ENCODE measurements at regions not wholly inside any gene's neighbourhood (a gene's known extent, or its start where the extent isn't known, plus 50 kb on each side); places are given as distances from the start of the nearest gene placed in this dataset.
"Not testable (repeated sequence)": the region's sequence is repeated elsewhere in the genome, so short reads cannot be mapped to it uniquely, and the experiment has no call there.

GRCh38 chr11:25566298-25567200 lies 765.4 kb upstream of the ANO3 start:
- Histone ChIP-seq H3K27me3 (replicated peaks; ENCODE audit: insufficient read depth) (no peaks in the 10 kb centered on the region), H3K4me1 (replicated peaks) (no peaks in the 10 kb centered on the region), H3K27ac (no peak overlapping the region), H3K4me3 (no peak overlapping the region), H3K36me3 (no peaks in the 10 kb centered on the region), H3K9me3 (no peaks in the 10 kb centered on the region)
- WGBS: 47% methylated on average over 5 of the region's 5 CpGs
- DNase-seq (ENCODE audit: low spot score): no peak
- intact Hi-C loops (cut with DNase I): no loop called here
- TF ChIP-seq POLR2A (IDR thresholded peaks at IDR 0.05): no peak
- no peak for TF ChIP-seq CTCF (IDR thresholded peaks at IDR 0.05)
- TF ChIP-seq POLR2AphosphoS5 (IDR thresholded peaks at IDR 0.05): no peak

DNA sequence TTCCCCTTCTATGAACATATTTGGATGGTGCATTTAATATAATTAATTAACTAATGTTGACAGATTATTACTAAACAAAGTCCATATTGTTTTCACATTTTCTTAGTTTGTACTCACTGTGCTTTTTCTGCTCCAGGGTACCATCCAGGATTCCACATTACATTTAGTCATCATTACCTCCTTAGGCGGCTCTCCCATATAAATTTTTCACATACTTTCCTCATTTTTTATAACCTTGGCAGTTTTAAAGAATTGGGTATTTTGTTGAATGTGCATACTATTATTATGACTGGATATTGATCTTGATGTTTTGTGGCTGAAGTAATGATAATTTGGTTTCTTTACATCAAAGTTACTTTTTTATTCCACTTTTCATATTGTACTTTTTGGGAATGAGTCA lies 755.6 kb upstream of the ANO3 start:
- 87% methylated on average over 1 of the region's 1 CpG for WGBS
- H3K27me3 ChIP-seq (replicated peaks; ENCODE audit: insufficient read depth): no peaks in the 10 kb centered on the region
- no peaks in the 10 kb centered on the region for H3K36me3 ChIP-seq
- no peak for DNase-seq (ENCODE audit: low spot score)
- intact Hi-C loops (cut with DNase I): no loop called here
- H3K27ac ChIP-seq: no peak overlapping the region
- no peak overlapping the region for H3K4me3 ChIP-seq
- no peak for TF ChIP-seq CTCF (IDR thresholded peaks at IDR 0.05)
- TF ChIP-seq POLR2A (IDR thresholded peaks at IDR 0.05): no peak
- no peak for TF ChIP-seq POLR2AphosphoS5 (IDR thresholded peaks at IDR 0.05)
- no peaks in the 10 kb centered on the region for H3K9me3 ChIP-seq
- H3K4me1 ChIP-seq (replicated peaks): no peaks in the 10 kb centered on the region

DNA sequence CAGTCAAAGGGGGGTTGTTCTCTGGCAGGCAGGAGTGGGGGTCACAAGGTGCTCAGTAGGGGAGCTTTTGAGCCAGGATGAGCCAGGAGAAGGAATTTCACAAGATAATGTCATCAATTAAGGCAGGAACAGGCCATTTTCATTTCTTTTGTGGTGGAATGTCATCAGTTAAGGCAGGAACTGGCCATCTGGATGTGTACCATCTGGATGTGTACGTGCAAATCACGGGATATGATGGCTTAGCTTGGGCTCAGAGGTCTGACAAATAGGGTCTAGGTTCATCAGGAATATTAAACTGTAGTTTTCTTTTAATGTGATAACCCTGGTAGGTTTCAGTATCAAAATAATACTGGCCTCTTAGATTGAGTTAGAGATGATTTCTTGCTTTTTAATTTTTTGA lies 752.4 kb upstream of the ANO3 start:
- H3K4me3 ChIP-seq; H3K27me3 ChIP-seq (replicated peaks; ENCODE audit: insufficient read depth); H3K9me3 ChIP-seq; DNase-seq (ENCODE audit: low spot score); H3K4me1 ChIP-seq (replicated peaks); H3K36me3 ChIP-seq; H3K27ac ChIP-seq; intact Hi-C loops (cut with DNase I): not testable (repeated sequence)
- 40% methylated on average over 2 of the region's 2 CpGs for WGBS

GRCh38 chr11:25583596-25583995 lies 748.3 kb upstream of the ANO3 start:
- intact Hi-C loops (cut with DNase I): no loop called here
- no peak for DNase-seq (ENCODE audit: low spot score)
- Histone ChIP-seq H3K27me3 (replicated peaks; ENCODE audit: insufficient read depth) (no peaks in the 10 kb centered on the region), H3K27ac (no peak overlapping the region), H3K9me3 (no peaks in the 10 kb centered on the region), H3K4me1 (replicated peaks) (no peaks in the 10 kb centered on the region), H3K4me3 (no peak overlapping the region), H3K36me3 (no peaks in the 10 kb centered on the region)
- 19% methylated on average over 3 of the region's 3 CpGs for WGBS
- TF ChIP-seq CTCF (IDR thresholded peaks at IDR 0.05) (no peak), POLR2AphosphoS5 (IDR thresholded peaks at IDR 0.05) (no peak), POLR2A (IDR thresholded peaks at IDR 0.05) (no peak)

- no peaks in the 10 kb centered on the region for H3K9me3 ChIP-seq
- no peaks in the 10 kb centered on the region for H3K36me3 ChIP-seq
- no peaks in the 10 kb centered on the region for H3K4me1 ChIP-seq (replicated peaks)
- intact Hi-C loops (cut with DNase I): no loop called here
- DNase-seq (ENCODE audit: low spot score): no peak
- no peak overlapping the region for H3K4me3 ChIP-seq
- TF ChIP-seq POLR2AphosphoS5 (IDR thresholded peaks at IDR 0.05) (no peak), POLR2A (IDR thresholded peaks at IDR 0.05) (no peak), CTCF (IDR thresholded peaks at IDR 0.05) (no peak)
- H3K27ac ChIP-seq: no peak overlapping the region
- H3K27me3 ChIP-seq (replicated peaks; ENCODE audit: insufficient read depth): no peaks in the 10 kb centered on the region
These were observed 744.4 kb upstream of the ANO3 start for GRCh38 chr11:25587496-25587895.
